CD4-positive, alpha-beta T cell treated with Interleukin-17A for 1 hour (primary cell): ENCODE measurements at regions not wholly inside any gene's neighbourhood (a gene's known extent, or its start where the extent isn't known, plus 50 kb on each side); places are given as distances from the start of the nearest gene placed in this dataset.
"Not testable (repeated sequence)": the region's sequence is repeated elsewhere in the genome, so short reads cannot be mapped to it uniquely, and the experiment has no call there.

ENCODE experiments used
- DNase-seq: peaks from one replicate; pipeline ENCODE4 v3.0.0-alpha.2; 2020

- peak; percentile 86 for DNase-seq
These were observed 57.8 kb upstream of the NBPF8 start for GRCh38 chr1:120357046-120357445.

- peak; percentile 39 for DNase-seq
These were observed 58.7 kb upstream of the NBPF8 start for GRCh38 chr1:120356170-120356569.

GRCh38 chr1:120354618-120355184 is 60.1 kb upstream of the NBPF8 start:
- peak; percentile 79 for DNase-seq

- DNase-seq: peak; percentile 46
These were observed 72.4 kb upstream of the NBPF8 start for GRCh38 chr1:120342231-120343073.

GRCh38 chr1:120341756-120342155 is 73.1 kb upstream of the NBPF8 start:
- DNase-seq: peak; percentile 53

- DNase-seq: peak; percentile 80
These were observed 73.7 kb upstream of the NBPF8 start for GRCh38 chr1:120340838-120341751.

GRCh38 chr1:120315738-120316137 is 99.1 kb upstream of the NBPF8 start:
- not testable (repeated sequence) for DNase-seq

- DNase-seq: not testable (repeated sequence)
These were observed 102.9 kb upstream of the NBPF8 start for GRCh38 chr1:120311930-120312329.

GRCh38 chr1:120308940-120309578 is 105.8 kb upstream of the NBPF8 start:
- not testable (repeated sequence) for DNase-seq

- DNase-seq: not testable (repeated sequence)
These were observed 109.8 kb upstream of the NBPF8 start for GRCh38 chr1:120305046-120305445.

GRCh38 chr1:120304341-120304740 is 110.5 kb upstream of the NBPF8 start:
- DNase-seq: not testable (repeated sequence)

GRCh38 chr1:120299433-120300057 is 115.3 kb upstream of the NBPF8 start:
- DNase-seq: not testable (repeated sequence)

GRCh38 chr1:120298487-120298886 is 116.3 kb upstream of the NBPF8 start:
- not testable (repeated sequence) for DNase-seq

GRCh38 chr1:120297345-120297953 is 117.4 kb upstream of the NBPF8 start:
- DNase-seq: not testable (repeated sequence)

GRCh38 chr1:120290105-120290504 is 113.8 kb upstream of the SEC22B start:
- DNase-seq: not testable (repeated sequence)

GRCh38 chr1:120289601-120290074 is 113.3 kb upstream of the SEC22B start:
- DNase-seq: not testable (repeated sequence)

GRCh38 chr1:120288814-120289600 is 112.7 kb upstream of the SEC22B start:
- DNase-seq: not testable (repeated sequence)

- DNase-seq: not testable (repeated sequence)
These were observed 111.8 kb upstream of the SEC22B start for GRCh38 chr1:120288167-120288566.

GRCh38 chr1:120282744-120283464 is 106.6 kb upstream of the SEC22B start:
- DNase-seq: not testable (repeated sequence)

- not testable (repeated sequence) for DNase-seq
These were observed 101.9 kb upstream of the SEC22B start for GRCh38 chr1:120278259-120278610.
